Mesendoderm (in vitro differentiated cells): ENCODE measurements at regions not wholly inside any gene's neighbourhood (a gene's known extent, or its start where the extent isn't known, plus 50 kb on each side); places are given as distances from the start of the nearest gene placed in this dataset.

ENCODE experiments used
- DNase-seq: peaks from one replicate; pipeline ENCODE4 v3.0.0; 2013
- H2AK5ac ChIP-seq: 2 replicates; pipeline ENCODE4 v1.6.1; 2013; ENCODE audit warnings: low read length, inconsistent platforms
- H2BK120ac ChIP-seq: 2 replicates; pipeline ENCODE4 v1.6.1; 2013; ENCODE audit warnings: low read depth, mild to moderate bottlenecking, low read length, moderate library complexity, mixed read lengths
- H2BK15ac ChIP-seq: replicated peaks from 2 replicates; pipeline ENCODE4 v1.6.1; 2013; ENCODE audit warnings: low read depth, mild to moderate bottlenecking, moderate library complexity
- H2BK5ac ChIP-seq: 2 replicates; pipeline ENCODE4 v1.6.1; 2013; ENCODE audit warnings: low read length, inconsistent platforms
- H3K18ac ChIP-seq: 2 replicates; pipeline ENCODE4 v1.6.1; 2013; ENCODE audit warnings: mild to moderate bottlenecking, low read length, mixed read lengths
- H3K23ac ChIP-seq: one replicate; pipeline ENCODE4 v1.6.1; 2013; ENCODE audit warnings: low read length
- H3K27ac ChIP-seq: 2 replicates; pipeline ENCODE4 v1.5.1; 2013; ENCODE audit warnings: low read depth, mild to moderate bottlenecking, inconsistent platforms, low read length, moderate library complexity
- H3K27me3 ChIP-seq: 2 replicates; pipeline ENCODE4 v1.6.1; 2013; ENCODE audit warnings: low read length, control low read depth, mild to moderate bottlenecking, inconsistent platforms; ENCODE audit not compliant: insufficient read depth, poor library complexity
- H3K36me3 ChIP-seq: 2 replicates; pipeline ENCODE4 v1.6.1; 2013; ENCODE audit warnings: low read length, inconsistent platforms; ENCODE audit not compliant: control insufficient read depth, insufficient read depth
- H3K4ac ChIP-seq: one replicate; pipeline ENCODE4 v1.6.1; 2013; ENCODE audit warnings: low read depth, mild to moderate bottlenecking, low read length, moderate library complexity
- H3K4me1 ChIP-seq: 2 replicates; pipeline ENCODE4 v1.6.1; 2013; ENCODE audit warnings: low read depth, low read length, inconsistent platforms; ENCODE audit not compliant: control insufficient read depth
- H3K4me2 ChIP-seq: 2 replicates; pipeline ENCODE4 v1.6.1; 2013; ENCODE audit warnings: low read length
- H3K4me3 ChIP-seq: 2 replicates; pipeline ENCODE4 v1.5.1; 2013; ENCODE audit warnings: mild to moderate bottlenecking, low read length
- H3K56ac ChIP-seq: one replicate; pipeline ENCODE4 v1.6.1; 2013; ENCODE audit warnings: low read length
- H3K79me1 ChIP-seq: 2 replicates; pipeline ENCODE4 v1.6.1; 2013; ENCODE audit warnings: low read length, inconsistent platforms
- H3K79me2 ChIP-seq: 2 replicates; pipeline ENCODE4 v1.6.1; 2013; ENCODE audit warnings: mild to moderate bottlenecking, low read length; ENCODE audit not compliant: control insufficient read depth, insufficient read depth
- H3K9ac ChIP-seq: 2 replicates; pipeline ENCODE4 v1.6.1; 2013; ENCODE audit warnings: low read length, inconsistent platforms
- H4K5ac ChIP-seq: one replicate; pipeline ENCODE4 v1.6.1; 2013; ENCODE audit warnings: low read length
- H4K8ac ChIP-seq: one replicate; pipeline ENCODE4 v1.6.1; 2013; ENCODE audit warnings: low read depth, mild to moderate bottlenecking, control low read depth, low read length, moderate library complexity
- WGBS: extraction: QIAGEN DNeasy Blood & Tissue Kit; methylation state at CpG from one replicate; pipeline ENCODE4 v1.1.7; 2013; ENCODE audit warnings: low lambda C conversion rate, missing lambda C conversion rate; ENCODE audit not compliant: insufficient coverage; ENCODE audit errors: extremely low coverage; 5-methylcytosine and 5-hydroxymethylcytosine counted together

GRCh38 chr2:104404526-104404925, 449.4 kb upstream of the POU3F3 start:
- H2BK5ac ChIP-seq, result no peak overlapping the region
- no CpG with 5 or more reads among the region's 6 CpGs for WGBS

DNA sequence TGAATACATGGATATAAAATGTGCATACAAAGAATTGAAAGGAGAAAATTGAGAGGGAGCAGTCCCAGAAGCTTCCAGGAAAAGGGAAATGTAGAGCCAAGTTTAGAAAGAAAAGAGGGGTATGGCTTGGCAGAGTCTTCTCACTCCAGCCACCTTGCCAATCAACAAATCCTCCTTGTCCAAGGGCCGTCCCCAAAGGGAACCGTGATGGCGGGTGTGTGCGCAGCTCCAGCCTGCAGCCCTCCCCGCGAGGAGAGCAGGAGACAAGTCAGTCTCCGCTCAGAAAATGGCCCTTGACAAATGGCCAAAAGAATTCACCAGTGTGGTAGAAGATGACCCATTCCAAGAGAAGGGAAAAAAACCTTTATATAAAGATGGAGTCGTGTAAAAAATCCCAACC, 448.3 kb upstream of the POU3F3 start:
- no peaks in the 10 kb centered on the region for H3K36me3 ChIP-seq
- DNase-seq, result no peak
- no peak overlapping the region for H3K4ac ChIP-seq
- H2BK5ac ChIP-seq, result no peak overlapping the region
- H3K9ac ChIP-seq, result no peak overlapping the region
- H3K79me1 ChIP-seq, result no peaks in the 10 kb centered on the region
- H2BK15ac ChIP-seq, result no peak overlapping the region
- H3K27me3 ChIP-seq, result no peaks in the 10 kb centered on the region
- no peak overlapping the region for H3K18ac ChIP-seq
- H3K23ac ChIP-seq, result no peak overlapping the region
- H3K27ac ChIP-seq, result no peak overlapping the region
- WGBS, result no CpG with 5 or more reads among the region's 8 CpGs
- H3K79me2 ChIP-seq, result no peaks in the 10 kb centered on the region
- no peak overlapping the region for H4K5ac ChIP-seq
- H3K4me1 ChIP-seq, result no peaks in the 10 kb centered on the region
- H3K4me3 ChIP-seq, result no peak overlapping the region
- no peak overlapping the region for H4K8ac ChIP-seq
- no peak overlapping the region for H2AK5ac ChIP-seq
- no peak overlapping the region for H3K4me2 ChIP-seq
- no peak overlapping the region for H3K56ac ChIP-seq
- H2BK120ac ChIP-seq, result no peak overlapping the region

More at GRCh38 chr2:104404526-104404925, 449.4 kb upstream of the POU3F3 start:
- H3K79me2 ChIP-seq, result no peaks in the 10 kb centered on the region
- no peak overlapping the region for H3K56ac ChIP-seq
- no peak overlapping the region for H2AK5ac ChIP-seq
- no peak overlapping the region for H2BK15ac ChIP-seq
- no peak overlapping the region for H4K8ac ChIP-seq
- H3K4ac ChIP-seq, result no peak overlapping the region
- H3K4me2 ChIP-seq, result no peak overlapping the region
- H3K18ac ChIP-seq, result no peak overlapping the region
- H3K4me3 ChIP-seq, result no peak overlapping the region
- H3K79me1 ChIP-seq, result no peaks in the 10 kb centered on the region
- H3K27ac ChIP-seq, result no peak overlapping the region
- H3K27me3 ChIP-seq, result no peaks in the 10 kb centered on the region
- no peak overlapping the region for H3K23ac ChIP-seq
- no peak overlapping the region for H4K5ac ChIP-seq
- H2BK120ac ChIP-seq, result no peak overlapping the region
- DNase-seq, result no peak
- H3K9ac ChIP-seq, result no peak overlapping the region
- no peaks in the 10 kb centered on the region for H3K4me1 ChIP-seq
- no peaks in the 10 kb centered on the region for H3K36me3 ChIP-seq

DNA sequence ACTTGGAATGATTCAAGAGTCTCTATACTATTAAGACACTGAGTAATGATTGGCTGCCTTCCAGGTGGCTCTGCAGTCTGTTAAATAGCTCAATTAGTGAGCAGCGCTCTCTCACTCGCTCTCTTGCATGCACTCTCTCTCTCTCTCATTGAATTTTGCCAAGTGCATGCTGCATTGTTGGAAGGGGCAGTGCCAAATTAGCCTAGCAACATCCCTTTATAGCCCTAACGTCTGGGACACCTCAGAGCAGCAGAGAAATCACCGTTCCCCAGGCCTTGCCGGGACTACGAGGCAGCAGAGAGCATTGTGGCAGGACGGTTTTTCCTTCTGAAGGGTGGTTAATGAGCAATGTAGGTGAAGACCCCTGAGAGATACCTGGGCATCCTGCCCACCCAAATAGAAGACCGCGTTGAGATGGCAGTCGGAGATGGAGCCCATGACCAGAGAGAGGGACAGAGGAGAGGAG, 447.6 kb upstream of the POU3F3 start:
- no peak overlapping the region for H2BK15ac ChIP-seq
- H3K23ac ChIP-seq, result no peak overlapping the region
- no peak overlapping the region for H3K9ac ChIP-seq
- H3K27me3 ChIP-seq, result no peaks in the 10 kb centered on the region
- H3K4me2 ChIP-seq, result no peak overlapping the region
- no peak for DNase-seq
- no CpG with 5 or more reads among the region's 10 CpGs for WGBS
- no peak overlapping the region for H3K18ac ChIP-seq
- no peaks in the 10 kb centered on the region for H3K79me2 ChIP-seq
- H3K36me3 ChIP-seq, result no peaks in the 10 kb centered on the region
- H3K56ac ChIP-seq, result no peak overlapping the region
- H2BK5ac ChIP-seq, result no peak overlapping the region
- no peak overlapping the region for H2AK5ac ChIP-seq
- no peak overlapping the region for H3K4me3 ChIP-seq
- H3K4me1 ChIP-seq, result no peaks in the 10 kb centered on the region
- no peak overlapping the region for H4K5ac ChIP-seq
- H3K4ac ChIP-seq, result no peak overlapping the region
- H2BK120ac ChIP-seq, result no peak overlapping the region
- H3K79me1 ChIP-seq, result no peaks in the 10 kb centered on the region
- H3K27ac ChIP-seq, result no peak overlapping the region
- no peak overlapping the region for H4K8ac ChIP-seq

DNA sequence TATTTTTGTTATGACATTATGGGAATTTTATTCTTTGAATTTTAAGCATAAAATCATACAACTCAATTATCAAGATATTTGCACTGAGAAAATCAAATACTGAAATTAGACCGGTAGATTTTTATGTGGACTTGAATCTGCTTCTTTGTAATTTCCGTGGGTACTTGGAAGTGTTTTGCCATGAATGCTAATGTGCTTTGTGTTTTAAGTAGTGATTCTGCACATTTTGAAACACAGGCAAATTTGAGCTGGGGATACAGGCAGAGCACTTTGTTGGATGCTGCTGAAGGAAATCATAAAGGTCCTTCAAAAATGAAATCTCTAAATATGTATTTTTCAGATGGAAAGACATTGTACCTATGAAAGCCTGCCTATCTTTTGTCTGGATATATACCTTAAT, 446.3 kb upstream of the POU3F3 start:
- no peak overlapping the region for H2BK5ac ChIP-seq

DNA sequence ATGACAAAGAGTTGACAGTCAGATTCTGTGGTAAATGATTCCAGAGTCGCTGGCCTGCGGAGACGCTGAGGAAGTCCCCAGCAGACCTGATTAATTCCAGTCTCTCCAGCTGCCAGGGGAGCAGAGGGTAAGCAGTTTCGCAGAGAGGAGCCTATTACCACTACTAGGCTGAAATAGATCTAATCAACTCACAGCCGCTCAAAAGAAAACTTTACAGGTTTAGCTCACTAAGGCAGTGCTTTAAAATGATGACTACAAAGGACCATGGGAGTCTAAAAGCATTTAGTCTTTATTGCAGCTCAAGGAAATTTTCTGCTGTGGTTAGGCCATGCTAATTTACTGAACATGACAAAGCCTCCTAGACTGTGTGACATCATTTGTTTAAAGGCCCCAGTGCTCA, 445.6 kb upstream of the POU3F3 start:
- H3K4me1 ChIP-seq, result no peaks in the 10 kb centered on the region
- no peak overlapping the region for H3K4me3 ChIP-seq
- H3K23ac ChIP-seq, result no peak overlapping the region
- no peak overlapping the region for H3K9ac ChIP-seq
- WGBS, result no CpG with 5 or more reads among the region's 5 CpGs
- no peak overlapping the region for H2BK120ac ChIP-seq
- peak overlapping the region; percentile 28 for H3K18ac ChIP-seq
- no peaks in the 10 kb centered on the region for H3K36me3 ChIP-seq
- no peaks in the 10 kb centered on the region for H3K79me1 ChIP-seq
- H4K5ac ChIP-seq, result no peak overlapping the region
- H3K79me2 ChIP-seq, result no peaks in the 10 kb centered on the region
- no peak overlapping the region for H3K4me2 ChIP-seq
- no peak overlapping the region for H2AK5ac ChIP-seq
- H3K27me3 ChIP-seq, result no peaks in the 10 kb centered on the region
- no peak overlapping the region for H3K27ac ChIP-seq
- no peak overlapping the region for H2BK15ac ChIP-seq
- no peak overlapping the region for H3K4ac ChIP-seq
- DNase-seq, result peak; percentile 54
- H3K56ac ChIP-seq, result no peak overlapping the region
- H4K8ac ChIP-seq, result no peak overlapping the region
- H2BK5ac ChIP-seq, result no peak overlapping the region

More for the DNA sequence above, 446.3 kb upstream of the POU3F3 start:
- no peak overlapping the region for H3K4me2 ChIP-seq
- no peaks in the 10 kb centered on the region for H3K4me1 ChIP-seq
- no peak overlapping the region for H3K56ac ChIP-seq
- DNase-seq, result no peak
- H4K8ac ChIP-seq, result no peak overlapping the region
- no peak overlapping the region for H3K27ac ChIP-seq
- no CpG with 5 or more reads among the region's 2 CpGs for WGBS
- no peak overlapping the region for H3K23ac ChIP-seq
- no peak overlapping the region for H3K4me3 ChIP-seq
- H3K79me1 ChIP-seq, result no peaks in the 10 kb centered on the region
- H3K36me3 ChIP-seq, result no peaks in the 10 kb centered on the region
- no peak overlapping the region for H3K18ac ChIP-seq
- H2BK15ac ChIP-seq, result no peak overlapping the region
- no peak overlapping the region for H2BK120ac ChIP-seq
- H4K5ac ChIP-seq, result no peak overlapping the region
- H2AK5ac ChIP-seq, result no peak overlapping the region
- no peaks in the 10 kb centered on the region for H3K79me2 ChIP-seq
- no peak overlapping the region for H3K4ac ChIP-seq
- H3K27me3 ChIP-seq, result no peaks in the 10 kb centered on the region
- H3K9ac ChIP-seq, result no peak overlapping the region

DNA sequence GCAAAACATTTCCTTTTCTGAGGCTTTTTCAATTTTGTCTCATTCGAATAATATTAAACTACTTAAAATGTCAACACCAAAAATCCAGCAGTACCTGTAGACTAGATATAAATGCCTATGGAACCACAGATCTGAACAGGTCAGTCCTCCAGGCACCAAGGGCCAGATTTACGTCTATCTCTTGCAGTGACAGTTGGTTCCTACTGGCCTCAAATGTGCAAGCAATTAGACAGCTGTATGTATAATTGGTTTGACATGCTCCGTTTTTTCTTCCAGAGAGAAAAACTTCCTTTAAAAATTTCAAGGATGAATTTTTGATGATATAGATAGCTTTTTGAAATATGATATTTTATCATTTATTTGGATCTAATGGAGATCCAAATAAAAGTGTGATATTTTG, 443.8 kb upstream of the POU3F3 start:
- Histone ChIP-seq H3K79me1 (no peaks in the 10 kb centered on the region), H3K4ac (no peak overlapping the region), H3K56ac (no peak overlapping the region), H2BK5ac (no peak overlapping the region), H2BK15ac (no peak overlapping the region), H3K18ac (no peak overlapping the region), H2BK120ac (no peak overlapping the region), H4K8ac (no peak overlapping the region), H3K9ac (no peak overlapping the region), H3K23ac (no peak overlapping the region), H4K5ac (no peak overlapping the region), H3K36me3 (no peaks in the 10 kb centered on the region), H3K27me3 (no peaks in the 10 kb centered on the region), H3K4me1 (no peaks in the 10 kb centered on the region), H3K4me2 (no peak overlapping the region), H3K79me2 (no peaks in the 10 kb centered on the region), H3K4me3 (no peak overlapping the region), H3K27ac (no peak overlapping the region), H2AK5ac (no peak overlapping the region)
- no CpG with 5 or more reads among the region's 3 CpGs for WGBS
- no peak for DNase-seq
